Stromal cell of bone marrow (primary cell): ENCODE measurements at regions not wholly inside any gene's neighbourhood (a gene's known extent, or its start where the extent isn't known, plus 50 kb on each side); places are given as distances from the start of the nearest gene placed in this dataset.
A peak's percentile ranks its signal among the peaks of the same experiment; 100 is the strongest.

ENCODE experiments used
- DNase-seq: peaks from one replicate; pipeline ENCODE4 v3.0.0-alpha.2; 2012; ENCODE audit warnings: low read depth

GRCh38 chr10:28963539-28964221, 286.4 kb downstream of the BAMBI start:
- DNase-seq = no peak

GRCh38 chr10:28965937-28966336, 288.6 kb downstream of the BAMBI start:
- no peak for DNase-seq

GRCh38 chr10:28967031-28967430, 289.7 kb downstream of the BAMBI start:
- DNase-seq = no peak

- no peak for DNase-seq
Measured at GRCh38 chr10:28969413-28969812, 292.1 kb downstream of the BAMBI start.

- DNase-seq = no peak
Measured at GRCh38 chr10:28970231-28970630, 292.9 kb downstream of the BAMBI start.

GRCh38 chr10:28971255-28971654, 293.9 kb downstream of the BAMBI start:
- no peak for DNase-seq

GRCh38 chr10:28971764-28972163, 294.4 kb downstream of the BAMBI start:
- DNase-seq = no peak

- DNase-seq = no peak
Measured at GRCh38 chr10:28973309-28973972, 296.1 kb downstream of the BAMBI start.

- DNase-seq = peak; percentile 12
Measured at GRCh38 chr10:28975891-28976531, 298.7 kb downstream of the BAMBI start.

GRCh38 chr10:28977518-28977917, 300.2 kb downstream of the BAMBI start:
- no peak for DNase-seq

GRCh38 chr10:28980264-28980663, 302.9 kb downstream of the BAMBI start:
- DNase-seq = no peak

- no peak for DNase-seq
Measured at GRCh38 chr10:28981007-28981406, 303.7 kb downstream of the BAMBI start.

- DNase-seq = no peak
Measured at GRCh38 chr10:28982974-28983373, 305.7 kb downstream of the BAMBI start.

- no peak for DNase-seq
Measured at GRCh38 chr10:28983799-28984198, 305.1 kb upstream of the LYZL1 start.

- DNase-seq = peak; percentile 86
Measured at GRCh38 chr10:28984431-28984830, 304.4 kb upstream of the LYZL1 start.

GRCh38 chr10:28985137-28985885, 303.6 kb upstream of the LYZL1 start:
- DNase-seq = no peak

- no peak for DNase-seq
Measured at GRCh38 chr10:28986117-28986792, 302.6 kb upstream of the LYZL1 start.

- no peak for DNase-seq
Measured at GRCh38 chr10:28986856-28987255, 302.0 kb upstream of the LYZL1 start.

GRCh38 chr10:28987555-28988320, 301.1 kb upstream of the LYZL1 start:
- DNase-seq = no peak

- no peak for DNase-seq
Measured at GRCh38 chr10:28988980-28989379, 299.9 kb upstream of the LYZL1 start.
